RWPE1 (cell line): ENCODE measurements at regions not wholly inside any gene's neighbourhood (a gene's known extent, or its start where the extent isn't known, plus 50 kb on each side); places are given as distances from the start of the nearest gene placed in this dataset.
"Not testable (repeated sequence)": the region's sequence is repeated elsewhere in the genome, so short reads cannot be mapped to it uniquely, and the experiment has no call there.

ENCODE experiments used
- CTCF ChIA-PET: fragments of 350-600 bp; sonication (Branson Sonifier 250); formaldehyde crosslinking; extraction: SDS; loops from one replicate; lab custom pipeline; 2021; lab: Yijun Ruan, JAX
- POLR2A ChIA-PET: fragments of 400-600 bp; formaldehyde crosslinking; extraction: SDS; loops from one replicate; lab custom pipeline; 2020; ENCODE audit warnings: antibody characterized with exemption; ENCODE audit not compliant: low non-redundant PET; lab: Yijun Ruan, JAX
- DNase-seq: peaks from one replicate; pipeline ENCODE4 v3.0.0; 2012; ENCODE audit warnings: low spot score
- H3K27ac ChIP-seq: fragments of 450-650 bp; 2 replicates; pipeline ENCODE4 v1.5.1; 2017
- CTCF ChIP-seq: fragments of 450-650 bp; conservative IDR thresholded peaks from 2 replicates; pipeline ENCODE4 v1.5.1; 2017; ENCODE audit warnings: low read depth, mild to moderate bottlenecking

- TF ChIP-seq CTCF = no peak
- DNase-seq = no peak
- CTCF ChIA-PET = no interaction called here
- POLR2A ChIA-PET = no interaction called here
- H3K27ac ChIP-seq = no peak overlapping the region
Measured at GRCh38 chr11:134944131-134944530, 532.1 kb upstream of the B3GAT1 start.

GRCh38 chr11:134943544-134943943, 531.5 kb upstream of the B3GAT1 start:
- CTCF ChIA-PET = no interaction called here
- TF ChIP-seq CTCF = no peak

DNA sequence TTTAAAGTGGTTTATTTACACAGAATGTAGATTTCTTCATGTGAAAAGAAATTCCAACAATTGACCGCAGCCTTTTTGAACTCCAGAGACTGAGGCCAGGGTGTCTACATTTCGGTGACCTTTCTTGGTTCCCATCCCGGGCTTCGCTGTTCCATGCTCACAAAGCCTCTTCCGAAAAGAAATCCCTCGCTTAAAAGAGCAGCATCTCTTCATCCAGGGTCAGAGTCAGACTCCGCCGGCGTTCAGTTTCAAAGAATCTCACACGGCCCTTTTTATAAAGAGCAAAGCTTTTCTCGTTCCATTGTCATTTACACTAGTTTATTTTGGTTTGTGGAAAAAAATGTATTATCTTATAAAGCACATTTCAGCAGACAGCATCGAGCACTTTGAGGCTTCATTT, 530.6 kb upstream of the B3GAT1 start:
- ChIA-PET CTCF (no interaction called here), POLR2A (no interaction called here)
- H3K27ac ChIP-seq = no peak overlapping the region
- no peak for DNase-seq
- no peak for TF ChIP-seq CTCF

More at GRCh38 chr11:134943544-134943943, 531.5 kb upstream of the B3GAT1 start:
- no peak for DNase-seq
- POLR2A ChIA-PET = no interaction called here
- no peak overlapping the region for H3K27ac ChIP-seq

DNA sequence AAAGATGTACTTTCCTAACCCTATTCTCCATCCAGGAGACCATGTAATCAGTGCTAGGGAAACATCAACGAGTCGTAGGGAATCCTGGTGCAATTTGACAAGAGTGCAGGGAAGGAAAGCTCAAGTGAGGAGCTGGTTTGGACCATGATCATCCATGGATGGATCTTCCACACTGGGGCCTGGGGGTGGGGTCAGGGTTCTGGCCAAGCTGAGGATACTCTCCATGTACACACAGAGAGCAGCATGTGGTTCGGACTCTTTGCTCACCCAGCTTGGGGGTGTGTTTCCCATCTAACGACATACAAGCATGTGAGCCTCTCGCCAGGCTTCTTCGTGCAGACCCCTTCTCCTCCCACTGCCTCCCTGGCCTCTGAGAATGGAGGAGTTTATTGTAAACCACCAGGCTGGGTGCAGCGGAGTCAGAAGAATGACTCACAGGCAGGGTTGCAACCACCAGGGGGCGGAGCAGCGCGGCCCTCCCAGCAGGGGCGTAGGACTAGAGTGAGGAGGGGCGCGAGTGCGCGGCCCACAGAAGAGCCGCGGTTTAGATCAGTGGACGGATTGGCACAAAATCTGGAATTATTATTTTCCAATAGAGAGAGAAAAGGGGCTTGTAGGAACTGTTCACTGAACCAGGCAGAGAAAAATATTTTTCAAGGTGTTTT, 530.0 kb upstream of the B3GAT1 start:
- DNase-seq, POLR2A ChIA-PET, H3K27ac ChIP-seq, CTCF ChIA-PET: not testable (repeated sequence)

GRCh38 chr11:134941326-134941725, 529.3 kb upstream of the B3GAT1 start:
- TF ChIP-seq CTCF = no peak
- no peak overlapping the region for H3K27ac ChIP-seq
- ChIA-PET POLR2A (no interaction called here), CTCF (interaction anchor here (0.6 kb wide), 1 partner anchor 73 kb away, joined by 3 read pairs; no protein-coding TSS in a partner anchor)
- no peak for DNase-seq

DNA sequence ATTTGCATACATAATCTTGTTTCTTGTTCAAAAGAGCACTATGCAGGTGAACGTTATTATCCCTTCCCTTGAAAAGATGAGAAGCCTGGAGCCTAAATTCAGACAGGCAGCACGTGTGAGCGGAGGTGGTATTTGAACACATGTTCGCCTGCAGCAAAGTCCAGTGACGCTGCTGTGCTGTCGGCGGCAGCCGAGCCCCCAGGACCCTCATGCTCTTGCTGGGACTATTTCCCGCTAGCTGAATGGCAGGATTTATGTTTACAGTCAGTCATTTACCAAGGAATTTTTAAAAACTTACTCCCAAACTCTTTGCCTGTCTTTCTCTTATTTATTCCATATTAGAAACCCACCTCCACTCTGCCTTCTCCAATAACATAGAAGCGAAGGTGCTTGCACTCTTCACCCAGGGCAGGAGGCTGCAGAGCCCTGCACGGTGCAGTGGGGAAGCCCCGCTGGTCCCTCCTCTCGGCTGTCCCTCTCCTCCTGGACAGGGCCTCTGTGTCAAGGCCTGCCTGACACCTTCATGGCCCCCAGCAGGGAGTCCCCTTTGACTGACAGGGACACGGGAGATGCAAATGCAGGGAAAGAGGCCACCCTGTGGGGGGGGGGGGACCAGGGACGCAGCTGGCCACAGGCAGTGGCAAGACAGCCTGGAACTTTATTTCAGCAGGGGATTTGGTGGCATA, 528.5 kb upstream of the B3GAT1 start:
- POLR2A ChIA-PET = no interaction called here
- H3K27ac ChIP-seq = no peak overlapping the region
- TF ChIP-seq CTCF = no peak
- CTCF ChIA-PET = interaction anchor here (0.5 to 0.6 kb wide), 2 partner anchors 73 to 79 kb away, joined by 3 read pairs; no protein-coding TSS in a partner anchor
- DNase-seq = no peak

DNA sequence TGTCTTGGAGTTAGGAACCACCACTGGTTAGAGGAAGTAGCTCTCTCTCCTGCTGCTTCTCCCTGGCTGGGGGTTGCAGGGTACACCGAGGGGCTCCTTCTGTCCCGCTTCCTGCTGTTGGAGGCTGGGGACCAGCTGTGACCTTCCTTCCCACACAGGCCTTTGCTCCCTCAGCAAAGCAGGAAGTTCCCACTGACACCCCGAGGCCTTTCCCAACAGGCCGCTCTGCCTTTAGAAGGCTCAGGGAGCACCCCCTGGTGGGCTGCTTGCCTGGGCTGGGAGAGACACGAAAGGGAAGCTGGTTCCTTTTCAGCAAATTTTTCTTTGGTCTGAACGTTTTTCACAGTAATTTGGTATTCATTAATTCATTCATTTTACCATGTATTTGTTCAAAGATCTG, 527.9 kb upstream of the B3GAT1 start:
- CTCF ChIA-PET = interaction anchor here (0.5 kb wide), 1 partner anchor 79 kb away, joined by 3 read pairs; no protein-coding TSS in a partner anchor
- H3K27ac ChIP-seq = no peak overlapping the region
- POLR2A ChIA-PET = no interaction called here
- TF ChIP-seq CTCF = no peak
- no peak for DNase-seq
